ENCODE measurements at regions not wholly inside any gene's neighbourhood (a gene's known extent, or its start where the extent isn't known, plus 50 kb on each side); places are given as distances from the start of the nearest gene placed in this dataset.
"Not testable (repeated sequence)": the region's sequence is repeated elsewhere in the genome, so short reads cannot be mapped to it uniquely, and the experiment has no call there.

- Histone ChIP-seq H3K9ac (ENCODE audit: low read length) (no peak overlapping the region), H3K27me3 (ENCODE audit: control insufficient read depth, insufficient read depth, low read length) (no peaks in the 10 kb centered on the region), H3K27ac (ENCODE audit: low read depth, low read length) (no peak overlapping the region), H3K4me1 (ENCODE audit: control insufficient read depth, insufficient read depth, low read length) (no peaks in the 10 kb centered on the region), H3K36me3 (ENCODE audit: control insufficient read depth, insufficient read depth, low read length) (no peaks in the 10 kb centered on the region), H3K4me3 (ENCODE audit: low read length) (no peak overlapping the region)
Observed at GRCh38 chr9:84054341-84055010, 73.9 kb downstream of the RMI1 start.

DNA sequence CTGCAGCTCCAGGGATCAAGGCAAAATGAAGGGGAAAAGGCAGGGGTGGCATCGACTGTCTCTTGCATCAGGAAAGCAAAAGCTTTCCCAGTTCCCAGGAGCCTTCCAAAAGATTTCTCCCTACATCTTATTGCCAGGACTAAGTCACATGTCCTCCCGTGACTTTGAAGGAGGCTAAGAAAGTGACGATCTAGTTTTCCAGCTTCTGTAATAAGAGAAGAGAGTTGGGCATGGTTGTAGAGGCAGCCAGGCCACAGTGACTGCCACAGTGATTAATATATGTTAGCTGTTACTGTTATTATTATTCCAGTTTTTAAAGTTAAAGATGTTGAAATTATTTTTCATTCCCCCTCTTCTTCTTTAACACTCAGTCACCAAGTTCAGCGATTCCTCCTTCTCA is 77.1 kb downstream of the RMI1 start:
- Histone ChIP-seq H3K27ac (ENCODE audit: low read depth, low read length) (no peak overlapping the region), H3K27me3 (ENCODE audit: control insufficient read depth, insufficient read depth, low read length) (no peaks in the 10 kb centered on the region), H3K9ac (ENCODE audit: low read length) (no peak overlapping the region), H3K4me1 (ENCODE audit: control insufficient read depth, insufficient read depth, low read length) (no peaks in the 10 kb centered on the region), H3K4me3 (ENCODE audit: low read length) (no peak overlapping the region), H3K36me3 (ENCODE audit: control insufficient read depth, insufficient read depth, low read length) (no peaks in the 10 kb centered on the region)

GRCh38 chr9:84059936-84060335 is 79.3 kb downstream of the RMI1 start:
- Histone ChIP-seq H3K4me1 (ENCODE audit: control insufficient read depth, insufficient read depth, low read length) (no peaks in the 10 kb centered on the region), H3K27ac (ENCODE audit: low read depth, low read length) (no peak overlapping the region), H3K27me3 (ENCODE audit: control insufficient read depth, insufficient read depth, low read length) (no peaks in the 10 kb centered on the region)

GRCh38 chr9:84061613-84062193 is 81.1 kb downstream of the RMI1 start:
- Histone ChIP-seq H3K4me3 (ENCODE audit: low read length) (no peak overlapping the region), H3K27ac (ENCODE audit: low read depth, low read length) (no peak overlapping the region), H3K27me3 (ENCODE audit: control insufficient read depth, insufficient read depth, low read length) (no peaks in the 10 kb centered on the region), H3K36me3 (ENCODE audit: control insufficient read depth, insufficient read depth, low read length) (no peaks in the 10 kb centered on the region), H3K4me1 (ENCODE audit: control insufficient read depth, insufficient read depth, low read length) (no peaks in the 10 kb centered on the region), H3K9ac (ENCODE audit: low read length) (no peak overlapping the region)

More at GRCh38 chr9:84059936-84060335, 79.3 kb downstream of the RMI1 start:
- H3K4me3 ChIP-seq (ENCODE audit: low read length), result no peak overlapping the region
- H3K36me3 ChIP-seq (ENCODE audit: control insufficient read depth, insufficient read depth, low read length), result no peaks in the 10 kb centered on the region
- no peak overlapping the region for H3K9ac ChIP-seq (ENCODE audit: low read length)

- Histone ChIP-seq H3K4me1 (ENCODE audit: control insufficient read depth, insufficient read depth, low read length) (no peaks in the 10 kb centered on the region), H3K27ac (ENCODE audit: low read depth, low read length) (no peak overlapping the region), H3K4me3 (ENCODE audit: low read length) (no peak overlapping the region), H3K27me3 (ENCODE audit: control insufficient read depth, insufficient read depth, low read length) (no peaks in the 10 kb centered on the region), H3K36me3 (ENCODE audit: control insufficient read depth, insufficient read depth, low read length) (no peaks in the 10 kb centered on the region), H3K9ac (ENCODE audit: low read length) (no peak overlapping the region)
Observed at GRCh38 chr9:84062538-84062937, 81.9 kb downstream of the RMI1 start.

DNA sequence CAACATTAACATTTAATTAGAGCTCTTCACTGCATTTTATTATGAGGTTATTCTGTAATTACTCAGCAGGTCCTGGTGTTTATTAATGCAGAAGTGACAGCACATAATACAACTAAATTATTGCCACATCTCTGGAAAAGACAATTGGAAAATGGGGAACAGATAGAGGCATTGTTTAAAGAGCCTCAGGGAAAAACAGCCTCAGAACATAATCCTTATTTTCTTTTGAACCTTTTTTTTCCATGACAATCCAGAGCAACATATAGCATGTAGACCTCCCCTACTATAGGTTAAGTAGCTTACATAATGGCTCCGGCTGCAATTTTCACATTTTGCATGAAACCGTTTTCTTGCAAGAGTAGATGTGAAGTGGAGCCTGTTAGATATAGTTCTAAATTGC is 87.2 kb downstream of the RMI1 start:
- no peak overlapping the region for H3K4me3 ChIP-seq (ENCODE audit: low read length)
- H3K9ac ChIP-seq (ENCODE audit: low read length), result no peak overlapping the region
- no peaks in the 10 kb centered on the region for H3K4me1 ChIP-seq (ENCODE audit: control insufficient read depth, insufficient read depth, low read length)
- no peaks in the 10 kb centered on the region for H3K36me3 ChIP-seq (ENCODE audit: control insufficient read depth, insufficient read depth, low read length)
- H3K27me3 ChIP-seq (ENCODE audit: control insufficient read depth, insufficient read depth, low read length), result no peaks in the 10 kb centered on the region
- H3K27ac ChIP-seq (ENCODE audit: low read depth, low read length), result no peak overlapping the region

GRCh38 chr9:84068872-84069271 is 88.3 kb downstream of the RMI1 start:
- H3K27me3 ChIP-seq (ENCODE audit: control insufficient read depth, insufficient read depth, low read length), result no peaks in the 10 kb centered on the region
- H3K4me3 ChIP-seq (ENCODE audit: low read length), result no peak overlapping the region
- no peak overlapping the region for H3K9ac ChIP-seq (ENCODE audit: low read length)
- no peaks in the 10 kb centered on the region for H3K4me1 ChIP-seq (ENCODE audit: control insufficient read depth, insufficient read depth, low read length)
- no peaks in the 10 kb centered on the region for H3K36me3 ChIP-seq (ENCODE audit: control insufficient read depth, insufficient read depth, low read length)
- H3K27ac ChIP-seq (ENCODE audit: low read depth, low read length), result no peak overlapping the region

GRCh38 chr9:84070590-84070989 is 90.0 kb downstream of the RMI1 start:
- no peak overlapping the region for H3K27ac ChIP-seq (ENCODE audit: low read depth, low read length)
- H3K27me3 ChIP-seq (ENCODE audit: control insufficient read depth, insufficient read depth, low read length), result no peaks in the 10 kb centered on the region
- H3K4me3 ChIP-seq (ENCODE audit: low read length), result no peak overlapping the region

GRCh38 chr9:84072621-84073180 is 92.1 kb downstream of the RMI1 start:
- H3K36me3 ChIP-seq (ENCODE audit: control insufficient read depth, insufficient read depth, low read length), result no peaks in the 10 kb centered on the region
- H3K27me3 ChIP-seq (ENCODE audit: control insufficient read depth, insufficient read depth, low read length), result no peaks in the 10 kb centered on the region
- no peak overlapping the region for H3K27ac ChIP-seq (ENCODE audit: low read depth, low read length)
- no peak overlapping the region for H3K9ac ChIP-seq (ENCODE audit: low read length)
- no peaks in the 10 kb centered on the region for H3K4me1 ChIP-seq (ENCODE audit: control insufficient read depth, insufficient read depth, low read length)
- no peak overlapping the region for H3K4me3 ChIP-seq (ENCODE audit: low read length)

More at GRCh38 chr9:84070590-84070989, 90.0 kb downstream of the RMI1 start:
- Histone ChIP-seq H3K9ac (ENCODE audit: low read length) (no peak overlapping the region), H3K4me1 (ENCODE audit: control insufficient read depth, insufficient read depth, low read length) (no peaks in the 10 kb centered on the region), H3K36me3 (ENCODE audit: control insufficient read depth, insufficient read depth, low read length) (no peaks in the 10 kb centered on the region)

DNA sequence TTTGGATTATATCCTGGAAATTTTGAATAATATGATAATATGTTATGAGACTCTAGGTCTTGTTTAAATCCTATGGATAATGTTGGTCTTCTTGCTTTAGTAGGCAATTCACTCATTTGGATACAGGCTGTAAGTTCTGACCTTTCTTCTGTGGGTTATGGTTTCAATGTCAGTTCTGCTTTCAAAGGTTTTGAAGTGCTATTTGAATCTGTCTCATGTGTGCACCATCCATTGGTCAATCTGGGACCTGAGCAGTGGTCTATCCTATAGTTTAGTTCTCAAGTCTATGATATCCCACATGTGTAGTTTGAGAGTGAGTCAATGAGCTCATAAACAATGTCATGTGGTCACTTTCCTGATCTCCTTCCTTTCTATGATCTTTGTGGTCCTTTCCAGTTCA is 94.4 kb downstream of the RMI1 start:
- Histone ChIP-seq H3K9ac (ENCODE audit: low read length) (no peak overlapping the region), H3K27me3 (ENCODE audit: control insufficient read depth, insufficient read depth, low read length) (no peaks in the 10 kb centered on the region), H3K4me3 (ENCODE audit: low read length) (no peak overlapping the region), H3K27ac (ENCODE audit: low read depth, low read length) (no peak overlapping the region), H3K4me1 (ENCODE audit: control insufficient read depth, insufficient read depth, low read length) (no peaks in the 10 kb centered on the region), H3K36me3 (ENCODE audit: control insufficient read depth, insufficient read depth, low read length) (no peaks in the 10 kb centered on the region)

- Histone ChIP-seq H3K9ac (ENCODE audit: low read length) (no peak overlapping the region), H3K27ac (ENCODE audit: low read depth, low read length) (no peak overlapping the region), H3K27me3 (ENCODE audit: control insufficient read depth, insufficient read depth, low read length) (no peaks in the 10 kb centered on the region), H3K4me1 (ENCODE audit: control insufficient read depth, insufficient read depth, low read length) (no peaks in the 10 kb centered on the region), H3K4me3 (ENCODE audit: low read length) (no peak overlapping the region), H3K36me3 (ENCODE audit: control insufficient read depth, insufficient read depth, low read length) (no peaks in the 10 kb centered on the region)
Observed at GRCh38 chr9:84076384-84076783, 95.8 kb downstream of the RMI1 start.

DNA sequence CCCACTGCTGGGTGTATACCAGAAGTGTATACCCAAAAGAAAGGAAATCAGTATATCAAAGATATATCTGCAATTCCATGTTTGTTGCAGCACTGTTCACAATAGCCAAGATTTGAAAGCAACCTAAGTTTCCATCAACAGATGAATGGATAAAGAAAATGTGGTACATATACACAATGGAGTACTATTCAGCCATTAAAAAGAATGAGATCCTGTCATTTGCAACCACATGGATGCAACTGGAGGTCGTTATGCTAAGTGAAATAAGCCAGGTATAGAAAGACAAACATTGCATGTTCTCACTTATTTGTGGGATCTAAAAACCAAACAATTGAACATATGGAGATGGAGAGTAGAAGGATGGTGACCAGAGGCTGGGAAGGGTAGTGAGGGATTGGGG is 97.2 kb downstream of the RMI1 start:
- H3K4me3 ChIP-seq (ENCODE audit: low read length); H3K36me3 ChIP-seq (ENCODE audit: control insufficient read depth, insufficient read depth, low read length); H3K4me1 ChIP-seq (ENCODE audit: control insufficient read depth, insufficient read depth, low read length); H3K27me3 ChIP-seq (ENCODE audit: control insufficient read depth, insufficient read depth, low read length); H3K27ac ChIP-seq (ENCODE audit: low read depth, low read length); H3K9ac ChIP-seq (ENCODE audit: low read length): not testable (repeated sequence)

- no peak overlapping the region for H3K4me3 ChIP-seq (ENCODE audit: low read length)
- no peak overlapping the region for H3K9ac ChIP-seq (ENCODE audit: low read length)
- no peaks in the 10 kb centered on the region for H3K36me3 ChIP-seq (ENCODE audit: control insufficient read depth, insufficient read depth, low read length)
- H3K27me3 ChIP-seq (ENCODE audit: control insufficient read depth, insufficient read depth, low read length), result no peaks in the 10 kb centered on the region
- H3K27ac ChIP-seq (ENCODE audit: low read depth, low read length), result no peak overlapping the region
- H3K4me1 ChIP-seq (ENCODE audit: control insufficient read depth, insufficient read depth, low read length), result no peaks in the 10 kb centered on the region
Observed at GRCh38 chr9:84079994-84080393, 99.4 kb downstream of the RMI1 start.
